ENCODE measurements at regions not wholly inside any gene's neighbourhood (a gene's known extent, or its start where the extent isn't known, plus 50 kb on each side); places are given as distances from the start of the nearest gene placed in this dataset.

DNA sequence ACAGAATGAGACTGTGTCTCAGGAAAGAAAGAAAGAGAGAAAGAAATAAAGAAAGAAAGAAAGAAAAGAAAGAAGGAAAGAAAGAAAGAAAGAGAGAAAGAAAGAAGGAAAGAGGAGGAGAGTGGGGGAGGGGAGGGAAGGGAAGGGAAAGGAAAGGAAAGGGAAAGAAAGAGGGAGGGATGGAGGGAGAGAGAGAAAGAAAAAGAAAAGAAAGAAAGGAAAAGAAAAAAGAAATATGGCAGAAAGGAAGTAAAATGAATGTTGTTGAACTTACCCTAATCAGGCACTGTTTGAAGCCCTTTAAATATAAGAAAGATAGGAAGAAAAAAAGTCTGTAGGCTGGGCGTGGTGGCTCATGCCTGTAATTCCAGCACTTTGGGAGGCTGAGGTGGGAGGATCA lies 276.1 kb downstream of the INSC start:
- DNase-seq: no peak

DNA sequence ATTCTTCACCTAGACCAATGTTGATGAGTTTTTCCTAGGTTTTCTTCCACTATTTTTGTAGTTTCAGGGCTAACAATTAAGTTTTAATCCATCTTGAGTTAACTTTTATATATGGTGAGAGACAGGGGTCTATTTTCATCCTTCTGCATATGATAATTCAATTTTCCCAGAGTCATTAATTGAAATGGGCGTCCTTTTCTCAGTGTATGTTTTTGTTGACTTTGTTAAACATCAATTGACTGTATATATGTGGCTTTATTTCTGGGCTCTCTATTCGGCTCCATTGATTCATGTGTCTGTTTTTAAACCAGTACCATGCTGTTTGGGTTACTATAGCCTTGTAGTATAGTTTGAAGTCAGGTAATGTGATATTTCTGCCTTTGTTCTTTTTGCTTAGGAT lies 282.1 kb downstream of the INSC start:
- no peak for DNase-seq

GRCh38 chr11:15406851-15407351 lies 292.2 kb downstream of the INSC start:
- no peak for DNase-seq

GRCh38 chr11:15412054-15412453 lies 297.3 kb downstream of the INSC start:
- DNase-seq: no peak

GRCh38 chr11:15418921-15419320 lies 304.2 kb downstream of the INSC start:
- no peak for DNase-seq

DNA sequence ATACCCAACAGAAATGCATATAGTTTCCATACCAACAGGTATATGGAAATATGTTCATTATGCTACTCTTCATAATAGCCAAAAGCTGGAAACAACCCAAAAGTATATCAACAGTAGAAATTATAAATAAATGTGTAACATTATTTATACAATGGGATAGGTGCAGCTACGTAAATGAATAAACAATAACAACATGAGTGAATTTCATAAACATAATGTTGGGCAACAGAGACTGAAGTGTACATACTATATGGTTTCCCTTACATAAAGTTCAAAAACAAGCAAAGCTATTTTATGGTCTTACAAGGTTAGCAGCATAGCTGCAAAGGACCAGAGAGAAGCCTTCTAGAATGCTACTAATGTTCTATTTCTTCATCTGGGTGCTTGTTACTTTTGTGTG lies 305.0 kb downstream of the INSC start:
- no peak for DNase-seq

- DNase-seq: no peak
Observed at GRCh38 chr11:15430381-15430780, 315.7 kb downstream of the INSC start.

DNA sequence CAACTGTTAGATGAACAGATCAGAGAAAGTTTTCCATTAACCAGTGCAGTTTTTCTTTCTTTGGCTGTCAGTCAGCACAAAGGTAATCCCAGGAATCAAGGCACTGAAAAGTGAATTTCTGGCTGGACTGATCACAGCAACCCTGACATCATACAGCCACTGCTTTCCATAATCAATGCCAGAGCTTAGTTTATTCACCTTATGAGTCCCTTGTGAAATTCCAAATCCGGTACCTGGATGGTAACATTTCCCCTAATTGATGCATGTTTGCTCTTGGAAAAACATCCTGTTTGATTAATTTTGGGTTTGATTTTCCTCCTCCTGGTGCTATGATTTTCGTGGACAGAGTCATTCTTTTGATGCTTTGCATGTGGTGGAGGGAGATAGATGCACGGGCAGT lies 319.8 kb downstream of the INSC start:
- no peak for DNase-seq

GRCh38 chr11:15446315-15446714 lies 331.6 kb downstream of the INSC start:
- DNase-seq: no peak

DNA sequence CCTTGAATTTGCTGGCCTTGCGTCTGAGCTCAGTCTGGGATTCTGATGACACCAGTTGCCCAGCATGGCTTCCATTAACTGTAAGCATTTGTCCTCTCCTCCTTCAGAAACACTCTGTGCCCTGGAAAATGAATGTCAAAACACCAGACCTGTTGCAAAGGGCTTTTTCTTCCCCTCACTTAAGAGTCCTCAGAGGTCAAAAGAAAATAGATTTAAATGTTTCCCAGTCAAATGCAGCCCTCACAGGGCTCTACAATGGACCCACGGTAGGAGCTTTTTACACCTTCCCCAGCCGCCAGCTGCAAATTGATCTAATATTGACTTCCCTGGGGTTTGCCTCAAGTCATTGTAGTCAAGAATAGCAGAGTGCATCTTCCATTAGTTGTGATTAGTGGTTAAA lies 332.2 kb downstream of the INSC start:
- DNase-seq: no peak

- no peak for DNase-seq
Observed at GRCh38 chr11:15451713-15452112, 337.0 kb downstream of the INSC start.

DNA sequence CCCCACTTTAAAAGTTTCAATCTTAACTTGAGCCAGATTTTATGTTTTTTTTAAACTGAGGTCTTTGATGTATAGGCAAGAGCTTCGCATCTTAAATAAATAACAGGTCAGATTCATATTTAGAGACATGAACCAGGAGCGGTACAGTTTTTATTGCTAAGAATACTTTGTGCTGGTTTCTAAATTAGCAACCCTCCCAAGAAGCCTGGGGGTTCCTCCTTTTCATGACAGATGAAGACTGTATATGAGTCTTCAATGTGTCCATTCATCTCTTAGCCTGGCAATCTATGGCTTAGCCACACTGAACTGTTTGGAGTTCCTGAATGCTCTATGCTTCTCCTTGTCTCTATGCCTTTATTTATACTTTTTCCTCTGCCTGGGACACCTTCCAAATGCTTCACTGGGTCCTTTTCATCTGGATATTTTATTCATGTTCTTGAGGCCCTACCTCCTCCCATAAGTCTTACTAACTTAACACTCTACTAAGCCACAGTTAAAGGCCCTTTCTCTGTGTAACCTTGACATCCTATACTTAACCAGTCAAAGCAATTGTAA lies 338.6 kb downstream of the INSC start:
- no peak for DNase-seq

- no peak for DNase-seq
Observed at GRCh38 chr11:15468466-15468865, 353.7 kb downstream of the INSC start.

- no peak for DNase-seq
Observed at GRCh38 chr11:15471048-15471894, 356.5 kb downstream of the INSC start.

- no peak for DNase-seq
Observed at GRCh38 chr11:15471895-15472799, 357.4 kb downstream of the INSC start.

GRCh38 chr11:15473954-15474837 lies 359.5 kb downstream of the INSC start:
- DNase-seq: no peak

DNA sequence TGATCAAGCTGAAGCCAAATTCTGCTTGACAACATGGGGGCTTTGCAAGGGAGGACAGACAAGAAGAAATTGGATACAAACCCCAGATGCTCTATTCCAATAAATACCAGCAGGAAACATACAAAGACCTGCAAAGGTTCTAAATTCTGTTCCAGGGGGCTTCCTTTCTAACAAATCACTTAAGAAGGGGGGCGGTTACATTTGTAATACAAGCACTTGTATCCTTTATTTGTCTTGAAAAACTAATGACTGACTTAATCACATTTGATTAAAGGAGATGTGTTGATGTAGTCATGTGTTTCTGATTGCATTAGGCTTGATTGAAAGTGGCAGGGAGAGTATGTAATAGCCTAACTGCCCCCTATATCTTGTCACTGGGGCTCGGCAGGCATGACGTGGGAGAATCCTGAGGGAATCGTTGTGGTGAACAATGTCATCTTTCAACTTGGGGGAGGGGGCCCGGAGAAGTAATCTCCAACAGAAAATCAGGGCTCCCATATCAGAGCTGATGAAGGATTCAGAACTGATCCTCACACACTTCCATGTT lies 361.7 kb downstream of the INSC start:
- DNase-seq: no peak

GRCh38 chr11:15481871-15482270 lies 367.1 kb downstream of the INSC start:
- DNase-seq: no peak

DNA sequence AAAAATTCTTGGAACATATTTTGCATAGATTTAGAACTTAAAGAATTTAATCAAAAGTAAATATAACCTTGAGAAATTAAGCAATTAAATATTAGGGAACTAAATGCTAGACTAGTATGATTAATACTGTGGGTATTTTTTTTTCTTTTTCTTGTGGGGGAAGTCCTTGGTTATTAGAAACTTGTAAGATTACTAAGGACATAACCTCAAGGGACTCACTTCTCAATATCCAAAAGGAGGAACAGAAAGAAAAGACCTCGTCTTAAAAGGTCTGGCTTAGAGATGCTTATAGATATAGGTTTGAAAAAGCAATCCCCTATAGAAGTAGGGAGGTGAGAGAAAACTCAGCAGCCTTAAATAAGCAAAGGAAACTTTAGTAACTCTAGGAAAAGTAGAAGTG lies 368.5 kb downstream of the INSC start:
- DNase-seq: no peak

DNA sequence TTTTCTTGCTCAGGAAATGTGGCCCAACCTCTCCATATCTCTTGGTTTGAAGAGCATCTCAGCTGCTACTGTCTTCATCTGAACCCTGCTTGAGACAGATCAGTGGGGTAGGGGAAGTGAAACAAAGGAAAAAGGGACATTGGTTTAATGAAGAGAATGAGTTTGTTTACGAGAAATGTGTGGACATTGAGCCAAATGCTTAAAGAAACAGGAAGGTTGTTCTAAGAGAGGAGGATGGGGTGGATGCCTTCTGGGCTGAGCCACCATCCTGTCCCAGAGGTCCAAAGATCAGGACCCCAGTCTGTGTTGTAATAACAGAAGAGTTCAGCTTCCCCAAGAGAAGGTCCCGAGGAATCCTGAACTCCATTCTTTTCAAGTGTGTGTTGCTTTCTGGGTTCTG lies 369.7 kb downstream of the INSC start:
- DNase-seq: no peak

- no peak for DNase-seq
Observed at GRCh38 chr11:15485432-15485831, 370.7 kb downstream of the INSC start.

- no peak for DNase-seq
Observed at GRCh38 chr11:15489281-15489680, 374.6 kb downstream of the INSC start.

Measured in activated gamma-delta T cell treated with Interleukin-2 at 50 U/mL for 16 hours (primary cell).